ENCODE measurements at regions not wholly inside any gene's neighbourhood (a gene's known extent, or its start where the extent isn't known, plus 50 kb on each side); places are given as distances from the start of the nearest gene placed in this dataset.

DNA sequence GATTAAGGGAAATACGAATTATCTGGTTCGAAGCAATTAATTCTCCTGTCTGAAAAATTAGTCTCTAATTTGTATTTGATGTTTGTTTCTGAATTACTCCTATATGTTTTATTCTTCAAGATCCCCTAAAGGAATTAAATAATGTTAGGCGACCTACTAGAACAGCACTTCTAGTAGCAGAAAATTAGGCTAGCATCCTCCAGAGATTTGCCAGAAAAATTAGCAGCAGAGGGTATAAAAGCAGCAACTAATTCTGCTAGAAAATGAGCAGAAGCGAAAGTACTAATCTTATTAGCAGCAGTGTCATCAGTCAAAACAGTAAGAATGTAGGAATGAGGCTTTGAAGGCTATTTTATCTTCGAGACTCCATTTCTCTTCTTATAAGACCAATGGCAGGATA lies 114.3 kb upstream of the PJA2 start:
- Histone ChIP-seq H3K27ac (replicated peaks) (no peak overlapping the region), H3K27me3 (ENCODE audit: insufficient read depth, poor library complexity, severe bottlenecking) (no peaks in the 10 kb centered on the region), H3K4me3 (replicated peaks; ENCODE audit: insufficient read depth, low read length) (no peak overlapping the region)
- no peak for DNase-seq (ENCODE audit: low read depth in 1 of 2, low spot score in 1 of 2)
- TF ChIP-seq SPI1 (IDR thresholded peaks at IDR 0.05; ENCODE audit: borderline replicate concordance, low read depth), result no peak

DNA sequence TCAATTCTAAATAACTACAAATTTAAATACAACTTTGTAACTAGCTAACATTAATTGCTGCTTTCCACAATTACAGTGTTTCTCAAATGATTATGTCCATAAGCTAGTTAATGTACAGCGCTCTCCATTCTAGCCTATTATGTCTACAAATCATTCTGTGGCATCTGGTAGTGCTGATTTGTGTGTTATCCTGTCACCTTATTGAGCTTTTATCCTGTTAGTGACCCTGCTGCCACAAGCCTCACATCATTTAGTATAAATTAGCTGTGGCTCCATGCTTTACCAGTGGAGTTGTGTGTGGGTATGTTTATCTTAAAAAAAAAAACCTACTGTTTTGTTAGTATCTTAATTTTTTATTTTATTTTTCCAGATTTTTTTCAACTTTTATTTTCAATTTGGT lies 112.6 kb upstream of the PJA2 start:
- no peak overlapping the region for H3K4me3 ChIP-seq (replicated peaks; ENCODE audit: insufficient read depth, low read length)
- no peak for DNase-seq (ENCODE audit: low read depth in 1 of 2, low spot score in 1 of 2)
- no peaks in the 10 kb centered on the region for H3K27me3 ChIP-seq (ENCODE audit: insufficient read depth, poor library complexity, severe bottlenecking)
- no peak overlapping the region for H3K27ac ChIP-seq (replicated peaks)
- TF ChIP-seq, protein P1, sequence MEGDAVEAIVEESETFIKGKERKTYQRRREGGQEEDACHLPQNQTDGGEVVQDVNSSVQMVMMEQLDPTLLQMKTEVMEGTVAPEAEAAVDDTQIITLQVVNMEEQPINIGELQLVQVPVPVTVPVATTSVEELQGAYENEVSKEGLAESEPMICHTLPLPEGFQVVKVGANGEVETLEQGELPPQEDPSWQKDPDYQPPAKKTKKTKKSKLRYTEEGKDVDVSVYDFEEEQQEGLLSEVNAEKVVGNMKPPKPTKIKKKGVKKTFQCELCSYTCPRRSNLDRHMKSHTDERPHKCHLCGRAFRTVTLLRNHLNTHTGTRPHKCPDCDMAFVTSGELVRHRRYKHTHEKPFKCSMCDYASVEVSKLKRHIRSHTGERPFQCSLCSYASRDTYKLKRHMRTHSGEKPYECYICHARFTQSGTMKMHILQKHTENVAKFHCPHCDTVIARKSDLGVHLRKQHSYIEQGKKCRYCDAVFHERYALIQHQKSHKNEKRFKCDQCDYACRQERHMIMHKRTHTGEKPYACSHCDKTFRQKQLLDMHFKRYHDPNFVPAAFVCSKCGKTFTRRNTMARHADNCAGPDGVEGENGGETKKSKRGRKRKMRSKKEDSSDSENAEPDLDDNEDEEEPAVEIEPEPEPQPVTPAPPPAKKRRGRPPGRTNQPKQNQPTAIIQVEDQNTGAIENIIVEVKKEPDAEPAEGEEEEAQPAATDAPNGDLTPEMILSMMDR (IDR thresholded peaks at IDR 0.05; ENCODE audit: insufficient read depth, low read length), result no peak
- TF ChIP-seq, protein P2, sequence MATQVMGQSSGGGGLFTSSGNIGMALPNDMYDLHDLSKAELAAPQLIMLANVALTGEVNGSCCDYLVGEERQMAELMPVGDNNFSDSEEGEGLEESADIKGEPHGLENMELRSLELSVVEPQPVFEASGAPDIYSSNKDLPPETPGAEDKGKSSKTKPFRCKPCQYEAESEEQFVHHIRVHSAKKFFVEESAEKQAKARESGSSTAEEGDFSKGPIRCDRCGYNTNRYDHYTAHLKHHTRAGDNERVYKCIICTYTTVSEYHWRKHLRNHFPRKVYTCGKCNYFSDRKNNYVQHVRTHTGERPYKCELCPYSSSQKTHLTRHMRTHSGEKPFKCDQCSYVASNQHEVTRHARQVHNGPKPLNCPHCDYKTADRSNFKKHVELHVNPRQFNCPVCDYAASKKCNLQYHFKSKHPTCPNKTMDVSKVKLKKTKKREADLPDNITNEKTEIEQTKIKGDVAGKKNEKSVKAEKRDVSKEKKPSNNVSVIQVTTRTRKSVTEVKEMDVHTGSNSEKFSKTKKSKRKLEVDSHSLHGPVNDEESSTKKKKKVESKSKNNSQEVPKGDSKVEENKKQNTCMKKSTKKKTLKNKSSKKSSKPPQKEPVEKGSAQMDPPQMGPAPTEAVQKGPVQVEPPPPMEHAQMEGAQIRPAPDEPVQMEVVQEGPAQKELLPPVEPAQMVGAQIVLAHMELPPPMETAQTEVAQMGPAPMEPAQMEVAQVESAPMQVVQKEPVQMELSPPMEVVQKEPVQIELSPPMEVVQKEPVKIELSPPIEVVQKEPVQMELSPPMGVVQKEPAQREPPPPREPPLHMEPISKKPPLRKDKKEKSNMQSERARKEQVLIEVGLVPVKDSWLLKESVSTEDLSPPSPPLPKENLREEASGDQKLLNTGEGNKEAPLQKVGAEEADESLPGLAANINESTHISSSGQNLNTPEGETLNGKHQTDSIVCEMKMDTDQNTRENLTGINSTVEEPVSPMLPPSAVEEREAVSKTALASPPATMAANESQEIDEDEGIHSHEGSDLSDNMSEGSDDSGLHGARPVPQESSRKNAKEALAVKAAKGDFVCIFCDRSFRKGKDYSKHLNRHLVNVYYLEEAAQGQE (IDR thresholded peaks at IDR 0.05; ENCODE audit: insufficient replicate concordance, low read depth), result no peak
- TF ChIP-seq SPI1 (IDR thresholded peaks at IDR 0.05; ENCODE audit: borderline replicate concordance, low read depth) (no peak), GABPA (IDR thresholded peaks at IDR 0.05; ENCODE audit: low read depth) (no peak), POLR2AphosphoS5 (IDR thresholded peaks at IDR 0.05; ENCODE audit: low read depth) (no peak)

DNA sequence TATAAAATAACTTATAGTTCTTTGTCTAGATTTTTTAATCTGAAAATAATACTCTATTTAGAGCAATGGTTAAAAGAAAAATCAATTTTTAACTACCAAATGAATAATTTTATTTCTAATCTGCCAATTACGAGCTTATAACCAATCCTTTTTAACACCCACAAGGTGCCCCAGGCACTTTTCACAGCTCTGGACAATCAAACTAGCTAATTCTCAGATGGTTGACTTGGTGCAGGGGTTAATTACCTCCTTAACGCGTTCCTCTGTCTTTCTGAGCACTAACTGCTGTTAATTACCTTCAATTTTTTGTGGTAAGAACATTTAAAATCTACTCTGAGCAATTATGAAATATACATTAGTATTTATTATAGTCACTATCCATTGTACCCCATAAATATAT lies 109.6 kb upstream of the PJA2 start:
- H3K27me3 ChIP-seq (ENCODE audit: insufficient read depth, poor library complexity, severe bottlenecking), result no peaks in the 10 kb centered on the region
- TF ChIP-seq POLR2AphosphoS5 (IDR thresholded peaks at IDR 0.05; ENCODE audit: low read depth), result no peak
- TF ChIP-seq GABPA (IDR thresholded peaks at IDR 0.05; ENCODE audit: low read depth), result no peak
- TF ChIP-seq, protein P1 (IDR thresholded peaks at IDR 0.05; ENCODE audit: insufficient read depth, low read length), result no peak
- TF ChIP-seq, protein P2 (IDR thresholded peaks at IDR 0.05; ENCODE audit: insufficient replicate concordance, low read depth), result no peak
- no peak for TF ChIP-seq SPI1 (IDR thresholded peaks at IDR 0.05; ENCODE audit: borderline replicate concordance, low read depth)
- H3K27ac ChIP-seq (replicated peaks), result no peak overlapping the region
- no peak for DNase-seq (ENCODE audit: low read depth in 1 of 2, low spot score in 1 of 2)
- no peak overlapping the region for H3K4me3 ChIP-seq (replicated peaks; ENCODE audit: insufficient read depth, low read length)

DNA sequence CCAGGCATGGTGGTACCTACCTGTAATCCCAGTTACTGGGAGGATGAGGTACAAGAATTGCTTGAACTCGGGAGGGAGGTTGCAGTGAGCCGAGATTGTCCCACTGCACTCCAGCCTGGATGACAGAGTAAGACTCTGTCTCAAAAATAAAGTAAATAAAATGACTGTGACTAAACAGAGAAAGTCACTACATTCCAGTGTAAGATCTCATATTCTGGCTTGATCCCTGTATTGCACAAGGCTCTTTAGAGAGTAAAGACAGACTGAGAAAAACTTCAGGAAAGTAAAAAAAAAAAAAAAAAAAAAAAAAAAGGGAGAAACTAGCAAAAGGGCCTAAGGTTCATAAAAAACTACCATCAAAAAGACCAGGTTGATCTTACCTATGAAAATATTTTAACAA lies 106.6 kb upstream of the PJA2 start:
- no peaks in the 10 kb centered on the region for H3K27me3 ChIP-seq (ENCODE audit: insufficient read depth, poor library complexity, severe bottlenecking)
- no peak overlapping the region for H3K27ac ChIP-seq (replicated peaks)
- no peak overlapping the region for H3K4me3 ChIP-seq (replicated peaks; ENCODE audit: insufficient read depth, low read length)
- TF ChIP-seq, protein P2 (IDR thresholded peaks at IDR 0.05; ENCODE audit: insufficient replicate concordance, low read depth), result no peak
- TF ChIP-seq, protein P1 (IDR thresholded peaks at IDR 0.05; ENCODE audit: insufficient read depth, low read length), result no peak
- TF ChIP-seq SPI1 (IDR thresholded peaks at IDR 0.05; ENCODE audit: borderline replicate concordance, low read depth) (no peak), POLR2AphosphoS5 (IDR thresholded peaks at IDR 0.05; ENCODE audit: low read depth) (no peak), GABPA (IDR thresholded peaks at IDR 0.05; ENCODE audit: low read depth) (no peak)
- DNase-seq (ENCODE audit: low read depth in 1 of 2, low spot score in 1 of 2), result no peak

Data from HL-60 (cell line).